Stimulated activated CD8-positive, alpha-beta memory T cell treated with anti-CD3 and anti-CD28 coated beads, Interleukin-4, amount 100 ng/mL, for 24 hours (primary cell): ENCODE measurements at regions not wholly inside any gene's neighbourhood (a gene's known extent, or its start where the extent isn't known, plus 50 kb on each side); places are given as distances from the start of the nearest gene placed in this dataset.

Experiments used
- DNase-seq: peaks from one replicate; pipeline ENCODE4 v3.0.0-alpha.2; 2020; ENCODE audit warnings: low read depth

GRCh38 chr2:120548627-120549608 is 186.8 kb upstream of the GLI2 start:
- no peak for DNase-seq

GRCh38 chr2:120549841-120550240 is 185.8 kb upstream of the GLI2 start:
- no peak for DNase-seq

GRCh38 chr2:120550282-120550681 is 185.4 kb upstream of the GLI2 start:
- no peak for DNase-seq

GRCh38 chr2:120550893-120551446 is 184.7 kb upstream of the GLI2 start:
- no peak for DNase-seq

GRCh38 chr2:120551522-120551921 is 184.1 kb upstream of the GLI2 start:
- DNase-seq = no peak

- DNase-seq = no peak
Measured at GRCh38 chr2:120552079-120552478, 183.6 kb upstream of the GLI2 start.

GRCh38 chr2:120552800-120553481 is 182.7 kb upstream of the GLI2 start:
- peak; percentile 15 for DNase-seq

GRCh38 chr2:120554625-120555032 is 181.0 kb upstream of the GLI2 start:
- DNase-seq = no peak

GRCh38 chr2:120555092-120555491 is 180.6 kb upstream of the GLI2 start:
- no peak for DNase-seq

GRCh38 chr2:120556911-120557310 is 178.8 kb upstream of the GLI2 start:
- DNase-seq = no peak

GRCh38 chr2:120558847-120559246 is 176.8 kb upstream of the GLI2 start:
- DNase-seq = no peak

GRCh38 chr2:120559401-120559800 is 176.3 kb upstream of the GLI2 start:
- no peak for DNase-seq

- DNase-seq = no peak
Measured at GRCh38 chr2:120560330-120560729, 175.3 kb upstream of the GLI2 start.

- DNase-seq = no peak
Measured at GRCh38 chr2:120561379-120562035, 174.2 kb upstream of the GLI2 start.

- no peak for DNase-seq
Measured at GRCh38 chr2:120562218-120563005, 173.3 kb upstream of the GLI2 start.

- no peak for DNase-seq
Measured at GRCh38 chr2:120563616-120564015, 172.1 kb upstream of the GLI2 start.

- DNase-seq = no peak
Measured at GRCh38 chr2:120564213-120565094, 171.2 kb upstream of the GLI2 start.

- no peak for DNase-seq
Measured at GRCh38 chr2:120565095-120565460, 170.6 kb upstream of the GLI2 start.

- DNase-seq = no peak
Measured at GRCh38 chr2:120565929-120566328, 169.7 kb upstream of the GLI2 start.

- no peak for DNase-seq
Measured at GRCh38 chr2:120566331-120567035, 169.2 kb upstream of the GLI2 start.
